NCI-H2107 (cell line): ENCODE measurements at regions not wholly inside any gene's neighbourhood (a gene's known extent, or its start where the extent isn't known, plus 50 kb on each side); places are given as distances from the start of the nearest gene placed in this dataset.

Experiments used
- DNase-seq: peaks from one replicate; lab custom pipeline; 2025; lab: John Stamatoyannopoulos, UW

GRCh38 chr11:27214713-27215112 is 148.3 kb downstream of the CCDC34 start:
- no peak for DNase-seq

- no peak for DNase-seq
These were observed 149.8 kb downstream of the CCDC34 start for GRCh38 chr11:27213232-27213660.

- DNase-seq, result no peak
These were observed 150.7 kb downstream of the CCDC34 start for GRCh38 chr11:27212248-27212780.

- no peak for DNase-seq
These were observed 151.5 kb downstream of the CCDC34 start for GRCh38 chr11:27211370-27212127.

- DNase-seq, result no peak
These were observed 152.5 kb downstream of the CCDC34 start for GRCh38 chr11:27210531-27210930.

GRCh38 chr11:27209562-27210005 is 153.4 kb downstream of the CCDC34 start:
- DNase-seq, result no peak

GRCh38 chr11:27208846-27209245 is 154.2 kb downstream of the CCDC34 start:
- no peak for DNase-seq

- DNase-seq, result no peak
These were observed 155.9 kb downstream of the CCDC34 start for GRCh38 chr11:27207025-27207650.

- DNase-seq, result no peak
These were observed 157.0 kb downstream of the CCDC34 start for GRCh38 chr11:27205779-27206570.

GRCh38 chr11:27205250-27205649 is 157.8 kb downstream of the CCDC34 start:
- DNase-seq, result no peak

GRCh38 chr11:27204529-27204928 is 158.5 kb downstream of the CCDC34 start:
- DNase-seq, result no peak

- DNase-seq, result no peak
These were observed 159.9 kb downstream of the CCDC34 start for GRCh38 chr11:27203077-27203647.

- peak; percentile 71 for DNase-seq
These were observed 161.1 kb downstream of the BBOX1 start for GRCh38 chr11:27201454-27202302.

- no peak for DNase-seq
These were observed 160.3 kb downstream of the BBOX1 start for GRCh38 chr11:27200779-27201453.

GRCh38 chr11:27196203-27196897 is 155.7 kb downstream of the BBOX1 start:
- DNase-seq, result no peak

- DNase-seq, result no peak
These were observed 155.2 kb downstream of the BBOX1 start for GRCh38 chr11:27195837-27196202.

- no peak for DNase-seq
These were observed 154.4 kb downstream of the BBOX1 start for GRCh38 chr11:27194976-27195375.

GRCh38 chr11:27193434-27194225 is 153.0 kb downstream of the BBOX1 start:
- DNase-seq, result no peak

- no peak for DNase-seq
These were observed 151.6 kb downstream of the BBOX1 start for GRCh38 chr11:27192184-27192583.
